Breast epithelium (tissue), 3 donors: ENCODE measurements at regions not wholly inside any gene's neighbourhood (a gene's known extent, or its start where the extent isn't known, plus 50 kb on each side); places are given as distances from the start of the nearest gene placed in this dataset.

Experiments used
- CTCF ChIP-seq, 3 donors: fragments of 450-650 bp; IDR thresholded peaks; one replicate each; pipeline ENCODE4 v1.5.1; 2016 to 2017; ENCODE audit warnings: antibody characterized with exemption in 3 of 3, mild to moderate bottlenecking in 3 of 3, moderate library complexity in 3 of 3
- POLR2A ChIP-seq: fragments of 450-650 bp; IDR thresholded peaks from one replicate; pipeline ENCODE4 v1.6.1; 2016; ENCODE audit warnings: antibody characterized with exemption, mild to moderate bottlenecking, moderate library complexity
- POLR2AphosphoS5 ChIP-seq, 3 donors: sonication (generic); formaldehyde crosslinking; IDR thresholded peaks; one replicate each; pipeline ENCODE4 v1.6.1; 2017; ENCODE audit warnings: antibody characterized with exemption in 3 of 3

GRCh38 chr10:109474812-109475211, 448.5 kb downstream of the XPNPEP1 start:
- TF ChIP-seq CTCF (IDR thresholded peaks at IDR 0.05), result no peak
- TF ChIP-seq POLR2AphosphoS5 (IDR thresholded peaks at IDR 0.05), result no peak
- TF ChIP-seq POLR2A, result no peak
